ENCODE measurements at regions not wholly inside any gene's neighbourhood (a gene's known extent, or its start where the extent isn't known, plus 50 kb on each side); places are given as distances from the start of the nearest gene placed in this dataset.

- no peak for TF ChIP-seq CTCF (conservative IDR thresholded peaks at IDR 0.05)
- DNase-seq, result no peak
- Mint-ChIP-seq H3K36me3 (ENCODE audit: low read depth) (no peaks in the 10 kb centered on the region), H3K4me1 (peaks cover 4% of the 10 kb centered on the region), H3K4me3 (no peak overlapping the region), H3K27me3 (ENCODE audit: insufficient read depth) (peaks cover 36% of the 10 kb centered on the region), H3K9me3 (peaks cover 25% of the 10 kb centered on the region), H3K27ac (no peak overlapping the region)
- peaks cover 57% of the 10 kb centered on the region for H3K27me3 ChIP-seq (ENCODE audit: control insufficient read depth, insufficient read depth, low read length, poor library complexity, severe bottlenecking)
- H3K9ac ChIP-seq (ENCODE audit: extremely low read depth, low read length, poor library complexity, severe bottlenecking), result no peak overlapping the region
- H3K36me3 ChIP-seq (ENCODE audit: control insufficient read depth, insufficient read depth, low read length), result no peaks in the 10 kb centered on the region
- no peaks in the 10 kb centered on the region for H3K4me1 ChIP-seq (ENCODE audit: control insufficient read depth, insufficient read depth, low read length)
- H3K27ac ChIP-seq (ENCODE audit: low read depth, low read length), result no peak overlapping the region
- no peak overlapping the region for H3K4me3 ChIP-seq (ENCODE audit: low read length)
- WGBS, 2 experiments (ENCODE audit: insufficient coverage in 1 of 2, insufficient read length in 1 of 2), result 54 to 78% methylated on average over 3 to 4 of the region's 4 CpGs
- H3K9me3 ChIP-seq (ENCODE audit: control insufficient read depth, low read length), result peaks cover 18% of the 10 kb centered on the region
Observed at GRCh38 chr13:97853550-97853949, 99.9 kb upstream of the IPO5 start.

- no peak overlapping the region for H3K4me3 Mint-ChIP-seq
Observed at GRCh38 chr13:97855570-97856303, 97.7 kb upstream of the IPO5 start.

GRCh38 chr13:97856304-97856675 is 97.2 kb upstream of the IPO5 start:
- Mint-ChIP-seq H3K4me3 (no peak overlapping the region), H3K27ac (no peak overlapping the region), H3K36me3 (ENCODE audit: low read depth) (no peaks in the 10 kb centered on the region), H3K9me3 (peaks cover 17% of the 10 kb centered on the region), H3K27me3 (ENCODE audit: insufficient read depth) (peaks cover 25% of the 10 kb centered on the region), H3K4me1 (peaks cover 4% of the 10 kb centered on the region)
- no peak overlapping the region for H3K9ac ChIP-seq (ENCODE audit: extremely low read depth, low read length, poor library complexity, severe bottlenecking)
- WGBS, 2 experiments (ENCODE audit: insufficient coverage in 1 of 2, insufficient read length in 1 of 2), result 73 to 88% methylated on average over 4 of the region's 4 CpGs
- no peak overlapping the region for H3K4me3 ChIP-seq (ENCODE audit: low read length)
- TF ChIP-seq CTCF (conservative IDR thresholded peaks at IDR 0.05), result no peak
- no peaks in the 10 kb centered on the region for H3K4me1 ChIP-seq (ENCODE audit: control insufficient read depth, insufficient read depth, low read length)
- no peaks in the 10 kb centered on the region for H3K36me3 ChIP-seq (ENCODE audit: control insufficient read depth, insufficient read depth, low read length)
- peaks cover 18% of the 10 kb centered on the region for H3K9me3 ChIP-seq (ENCODE audit: control insufficient read depth, low read length)
- no peak overlapping the region for H3K27ac ChIP-seq (ENCODE audit: low read depth, low read length)
- no peak for DNase-seq
- H3K27me3 ChIP-seq (ENCODE audit: control insufficient read depth, insufficient read depth, low read length, poor library complexity, severe bottlenecking), result peaks cover 39% of the 10 kb centered on the region

More at GRCh38 chr13:97855570-97856303, 97.7 kb upstream of the IPO5 start:
- no peaks in the 10 kb centered on the region for H3K4me1 ChIP-seq (ENCODE audit: control insufficient read depth, insufficient read depth, low read length)
- DNase-seq, result peak; percentile 65
- H3K4me3 ChIP-seq (ENCODE audit: low read length), result no peak overlapping the region
- H3K27ac ChIP-seq (ENCODE audit: low read depth, low read length), result no peak overlapping the region
- Mint-ChIP-seq H3K36me3 (ENCODE audit: low read depth) (no peaks in the 10 kb centered on the region), H3K27me3 (ENCODE audit: insufficient read depth) (peaks cover 27% of the 10 kb centered on the region), H3K27ac (no peak overlapping the region), H3K9me3 (peaks cover 22% of the 10 kb centered on the region), H3K4me1 (peaks cover 4% of the 10 kb centered on the region)
- H3K36me3 ChIP-seq (ENCODE audit: control insufficient read depth, insufficient read depth, low read length), result no peaks in the 10 kb centered on the region
- H3K9ac ChIP-seq (ENCODE audit: extremely low read depth, low read length, poor library complexity, severe bottlenecking), result no peak overlapping the region
- peak; percentile 96 for TF ChIP-seq CTCF (conservative IDR thresholded peaks at IDR 0.05)
- peaks cover 18% of the 10 kb centered on the region for H3K9me3 ChIP-seq (ENCODE audit: control insufficient read depth, low read length)
- WGBS, 2 experiments (ENCODE audit: insufficient coverage in 1 of 2, insufficient read length in 1 of 2), result 17 to 35% methylated on average over 8 to 13 of the region's 13 CpGs
- H3K27me3 ChIP-seq (ENCODE audit: control insufficient read depth, insufficient read depth, low read length, poor library complexity, severe bottlenecking), result peaks cover 39% of the 10 kb centered on the region

All from endodermal cell (in vitro differentiated cells).